ENCODE measurements at regions not wholly inside any gene's neighbourhood (a gene's known extent, or its start where the extent isn't known, plus 50 kb on each side); places are given as distances from the start of the nearest gene placed in this dataset.

- DNase-seq = no peak
These were observed 995.9 kb upstream of the ADGRB3 start for GRCh38 chr6:67639161-67639560.

- DNase-seq = no peak
These were observed 1000.9 kb upstream of the ADGRB3 start for GRCh38 chr6:67634199-67634598.

GRCh38 chr6:67633058-67633457 is 1002.0 kb upstream of the ADGRB3 start:
- DNase-seq = no peak

GRCh38 chr6:67630146-67630545 is 1004.9 kb upstream of the ADGRB3 start:
- DNase-seq = no peak

GRCh38 chr6:67629258-67629657 is 1005.8 kb upstream of the ADGRB3 start:
- no peak for DNase-seq

GRCh38 chr6:67615796-67616195 is 1019.3 kb upstream of the ADGRB3 start:
- no peak for DNase-seq

- DNase-seq = no peak
These were observed 1026.9 kb upstream of the ADGRB3 start for GRCh38 chr6:67608099-67608749.

- DNase-seq = no peak
These were observed 1027.9 kb upstream of the ADGRB3 start for GRCh38 chr6:67606906-67607828.

- no peak for DNase-seq
These were observed 1040.7 kb upstream of the ADGRB3 start for GRCh38 chr6:67594366-67594765.

GRCh38 chr6:67593247-67593646 is 1041.8 kb upstream of the ADGRB3 start:
- DNase-seq = no peak

- no peak for DNase-seq
These were observed 1043.2 kb upstream of the ADGRB3 start for GRCh38 chr6:67591910-67592309.

- no peak for DNase-seq
These were observed 1067.2 kb upstream of the ADGRB3 start for GRCh38 chr6:67567842-67568241.

- DNase-seq = no peak
These were observed 1071.4 kb upstream of the ADGRB3 start for GRCh38 chr6:67563671-67564070.

- no peak for DNase-seq
These were observed 1075.0 kb upstream of the ADGRB3 start for GRCh38 chr6:67560068-67560467.

- no peak for DNase-seq
These were observed 1076.1 kb upstream of the ADGRB3 start for GRCh38 chr6:67558985-67559384.

GRCh38 chr6:67544851-67545452 is 1090.1 kb upstream of the ADGRB3 start:
- no peak for DNase-seq

GRCh38 chr6:67541586-67541985 is 1093.5 kb upstream of the ADGRB3 start:
- DNase-seq = no peak

- DNase-seq = no peak
These were observed 1097.0 kb upstream of the ADGRB3 start for GRCh38 chr6:67538032-67538431.

- DNase-seq = no peak
These were observed 1099.1 kb upstream of the ADGRB3 start for GRCh38 chr6:67535946-67536345.

- no peak for DNase-seq
These were observed 1128.7 kb upstream of the ADGRB3 start for GRCh38 chr6:67506352-67506751.

GRCh38 chr6:67501755-67502154 is 1133.3 kb upstream of the ADGRB3 start:
- no peak for DNase-seq

GRCh38 chr6:67497749-67498148 is 1137.3 kb upstream of the ADGRB3 start:
- DNase-seq = no peak

GRCh38 chr6:67496191-67496590 is 1138.9 kb upstream of the ADGRB3 start:
- no peak for DNase-seq

- DNase-seq = no peak
These were observed 1141.4 kb upstream of the ADGRB3 start for GRCh38 chr6:67493682-67494081.

All from T-helper 1 cell (primary cell).